Midbrain (tissue), 1 donor: ENCODE measurements at regions not wholly inside any gene's neighbourhood (a gene's known extent, or its start where the extent isn't known, plus 50 kb on each side); places are given as distances from the start of the nearest gene placed in this dataset.
A peak's percentile ranks its signal among the peaks of the same experiment; 100 is the strongest.
"Not testable (repeated sequence)": the region's sequence is repeated elsewhere in the genome, so short reads cannot be mapped to it uniquely, and the experiment has no call there.

Experiments
- DNase-seq: peaks from one replicate; lab custom pipeline; 2025; lab: John Stamatoyannopoulos, UW

DNA sequence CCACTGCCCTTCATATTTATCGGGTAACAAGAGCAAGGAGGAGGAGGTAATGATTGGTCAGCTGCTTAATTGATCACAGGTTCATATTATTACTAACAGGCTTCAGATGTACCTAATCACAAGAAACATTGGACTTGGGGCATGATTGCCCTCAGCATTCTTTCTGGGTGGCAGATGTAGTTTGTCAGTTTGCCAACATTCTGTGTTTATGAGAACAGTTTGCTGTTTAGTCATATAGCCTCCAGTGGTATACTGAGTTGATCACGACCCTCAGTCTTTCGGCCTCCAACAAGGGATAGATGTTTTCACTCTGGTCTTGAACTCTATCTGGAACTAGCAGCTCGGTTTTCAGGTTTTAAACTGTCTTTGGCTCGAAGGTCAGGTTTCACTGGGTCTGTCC is 237.7 kb upstream of the GNPDA2 start:
- DNase-seq: not testable (repeated sequence)

DNA sequence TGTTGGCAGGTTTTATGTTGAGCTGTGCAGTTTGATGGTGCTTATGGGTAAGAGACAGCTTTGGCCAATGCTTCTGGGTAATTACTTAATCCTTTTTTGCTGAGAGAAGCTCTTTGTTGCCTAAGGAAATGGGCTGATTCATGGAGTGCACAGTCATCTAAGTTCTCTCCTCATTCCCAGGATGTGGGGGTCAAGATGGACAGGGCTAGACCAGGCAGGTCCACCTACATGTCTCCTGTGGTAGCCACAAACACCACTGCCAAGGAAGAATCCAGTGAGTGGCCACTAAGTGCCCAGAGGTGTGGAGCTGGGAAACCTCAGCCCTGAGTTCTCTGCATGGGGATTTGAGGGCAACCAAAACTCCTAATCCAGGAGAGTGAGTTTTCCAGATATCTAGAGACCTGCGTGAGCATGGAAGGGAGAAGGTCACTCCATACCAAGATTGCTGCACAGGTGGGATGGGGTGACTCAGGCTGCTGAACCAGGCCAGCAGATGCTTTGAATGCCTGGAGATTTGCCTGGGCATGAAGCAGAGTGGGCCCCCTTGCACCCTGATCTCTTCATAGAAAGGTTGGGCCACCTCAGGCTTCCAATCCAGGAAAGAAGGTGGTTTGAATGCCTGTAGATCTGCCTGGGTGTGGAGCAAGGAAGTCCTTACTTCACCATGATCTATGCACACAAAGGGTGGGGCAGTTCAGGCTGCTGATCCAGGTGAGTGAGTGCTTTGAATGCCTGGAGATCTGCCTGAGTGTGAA is 234.8 kb upstream of the GNPDA2 start:
- DNase-seq: no peak

DNA sequence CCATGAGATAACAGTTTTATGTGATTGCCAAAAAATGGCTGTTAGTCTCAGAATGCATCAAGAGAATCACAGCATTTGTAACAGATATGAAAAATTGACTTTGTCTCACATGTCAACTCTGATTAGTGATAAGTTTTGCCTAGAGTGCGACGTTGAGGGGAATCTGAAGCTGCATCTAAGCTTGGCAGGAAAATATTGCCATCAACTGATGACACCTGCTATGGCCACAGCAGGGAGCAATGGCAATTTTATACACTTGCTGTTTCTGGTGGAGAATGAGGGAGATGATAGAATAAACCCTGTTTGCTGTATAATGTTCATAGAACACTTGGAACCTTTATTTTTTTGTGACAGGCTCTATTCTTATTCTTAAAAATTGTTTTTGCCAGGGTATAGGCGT is 205.4 kb upstream of the GNPDA2 start:
- DNase-seq: no peak

GRCh38 chr4:44928785-44929184 is 202.4 kb upstream of the GNPDA2 start:
- no peak for DNase-seq

DNA sequence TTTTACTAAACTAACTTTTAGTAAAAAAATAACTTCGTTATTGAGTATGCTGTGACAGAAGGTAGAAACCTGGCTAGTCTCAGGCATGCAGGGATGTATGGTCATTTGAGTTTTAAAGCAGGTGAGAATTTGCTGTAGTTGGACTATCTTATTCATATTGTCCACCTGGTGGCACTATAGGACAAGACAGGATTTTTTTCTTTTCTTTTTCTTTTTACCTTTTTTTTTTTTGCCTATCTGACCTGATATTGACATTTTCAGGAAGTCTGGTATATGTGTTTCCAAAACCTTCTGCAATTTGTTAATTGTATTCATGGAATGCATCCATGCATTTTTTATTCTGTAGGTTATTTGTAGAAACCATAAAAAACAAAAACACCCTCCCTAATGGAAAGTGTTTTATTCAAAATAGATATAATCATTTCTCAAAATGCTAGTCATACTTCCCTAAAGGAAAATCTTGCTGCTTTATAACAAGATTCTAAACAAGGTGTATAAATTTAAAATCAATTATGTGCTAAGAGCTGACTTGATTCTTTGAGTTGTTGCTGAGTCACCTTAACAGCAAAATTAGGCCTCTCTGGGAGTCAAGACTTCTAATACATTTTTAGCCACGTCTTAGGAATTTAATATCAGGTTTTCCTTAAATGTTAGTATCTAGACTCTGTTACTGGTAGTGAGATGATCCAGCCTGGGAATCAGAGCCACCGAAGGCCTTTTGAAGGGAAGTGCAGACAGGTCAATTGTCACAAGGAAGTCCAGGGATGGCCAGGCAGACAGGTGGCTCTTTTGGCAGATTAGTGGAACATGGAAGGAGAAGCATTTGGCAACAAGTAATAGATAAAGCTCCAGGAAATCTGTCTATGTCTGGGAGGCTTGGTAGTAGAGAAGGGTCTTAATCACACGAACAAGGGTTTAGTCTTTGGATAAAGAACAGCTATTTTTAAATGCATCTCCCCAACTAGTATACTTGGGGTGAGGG is 201.3 kb upstream of the GNPDA2 start:
- DNase-seq: peak; percentile 9

GRCh38 chr4:44916411-44916810 is 190.1 kb upstream of the GNPDA2 start:
- DNase-seq: peak; percentile 10

DNA sequence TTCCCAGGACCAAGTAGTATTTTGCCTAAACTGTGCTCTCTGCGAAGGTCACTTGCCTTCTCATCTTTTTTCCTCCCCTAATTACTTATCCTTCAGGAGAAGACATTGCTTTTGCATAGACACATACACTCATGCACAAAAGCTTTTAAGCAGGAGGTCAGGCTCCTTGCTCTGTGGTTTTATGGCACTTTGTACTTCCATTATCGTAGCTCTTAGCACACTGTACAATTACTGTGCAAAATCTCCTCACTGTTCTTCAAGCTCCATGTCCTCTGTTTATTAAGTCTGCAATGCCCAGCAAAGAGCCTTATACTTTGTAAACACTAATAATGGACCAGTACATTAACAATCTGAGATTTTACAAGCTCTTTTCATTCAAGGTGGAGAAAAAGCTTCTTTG is 188.4 kb upstream of the GNPDA2 start:
- no peak for DNase-seq

DNA sequence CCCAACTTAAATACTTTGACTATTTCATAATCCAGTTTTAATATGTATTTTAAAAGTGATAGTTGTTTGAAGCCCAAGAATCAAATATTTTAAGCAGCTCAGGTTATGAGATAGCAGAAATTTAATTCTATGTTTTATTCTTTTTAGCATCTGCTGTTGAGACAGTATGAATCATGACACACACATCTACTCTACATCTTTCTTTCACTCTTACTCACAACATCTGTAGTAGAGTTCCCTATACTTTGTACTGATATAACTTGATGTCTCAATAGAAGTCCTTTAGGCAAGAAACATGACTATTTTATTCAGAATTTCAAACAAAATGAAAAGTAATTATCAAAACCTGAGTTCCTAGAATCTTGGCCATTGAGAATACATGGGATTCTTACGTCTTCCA is 187.9 kb upstream of the GNPDA2 start:
- DNase-seq: no peak

DNA sequence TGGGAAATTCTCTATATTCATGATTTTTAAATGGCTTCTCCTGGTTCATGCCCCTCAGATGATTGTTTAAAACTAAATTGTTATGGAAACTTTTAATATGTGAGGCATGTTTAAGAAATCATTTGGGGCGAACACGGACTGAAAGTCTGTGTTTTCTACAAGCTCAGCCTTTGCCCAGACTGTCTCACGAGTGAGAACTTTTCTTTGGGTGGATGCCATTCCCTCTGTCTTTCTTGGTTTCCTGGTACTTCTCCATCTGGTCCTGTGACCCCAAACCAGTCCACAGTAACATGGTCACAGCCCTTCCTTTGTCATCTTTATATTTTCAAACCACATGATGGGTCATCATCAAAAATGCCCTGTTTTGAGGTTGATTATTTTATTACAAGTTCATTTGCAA is 186.6 kb upstream of the GNPDA2 start:
- DNase-seq: peak; percentile 12

DNA sequence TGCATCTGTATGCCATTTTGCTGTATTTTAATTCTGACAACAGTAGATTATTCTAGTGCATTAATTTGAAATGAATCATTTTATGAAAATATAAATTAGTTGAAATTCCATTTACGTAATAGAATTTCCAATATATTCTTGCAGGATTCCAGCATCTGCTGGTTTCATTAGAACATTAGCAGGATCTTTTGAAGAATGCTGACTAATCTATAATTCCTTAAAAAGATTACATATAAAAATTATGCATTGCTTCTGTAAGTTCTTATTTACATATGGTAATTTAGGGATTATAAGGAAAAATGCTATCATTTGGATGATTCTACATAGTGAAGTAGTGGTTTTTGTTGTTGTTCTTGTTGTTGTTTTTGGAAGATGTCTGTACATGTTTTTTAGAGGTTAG is 182.2 kb upstream of the GNPDA2 start:
- DNase-seq: no peak

GRCh38 chr4:44872246-44872645 is 145.9 kb upstream of the GNPDA2 start:
- DNase-seq: no peak

- no peak for DNase-seq
Observed at GRCh38 chr4:44871133-44871532, 144.8 kb upstream of the GNPDA2 start.

DNA sequence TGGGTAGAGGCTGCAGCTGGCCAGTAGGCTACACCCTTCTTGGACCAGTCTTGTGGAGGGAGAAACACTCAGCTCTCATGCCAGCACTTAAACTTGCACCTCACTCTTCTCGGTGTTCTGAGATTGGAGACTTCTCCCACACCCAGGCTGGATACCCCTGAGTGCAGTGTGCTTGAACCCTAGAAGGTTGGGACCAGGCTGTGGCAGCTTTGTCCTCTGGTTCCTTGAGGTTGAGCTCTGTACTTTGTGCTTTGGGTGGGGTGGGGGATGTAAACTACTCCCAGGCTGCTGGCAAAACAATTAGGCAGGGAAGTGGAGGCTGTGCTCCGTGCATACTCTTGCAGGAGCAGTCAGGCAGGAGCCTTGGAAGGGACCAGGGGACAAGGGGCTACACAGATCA is 143.6 kb upstream of the GNPDA2 start:
- no peak for DNase-seq

DNA sequence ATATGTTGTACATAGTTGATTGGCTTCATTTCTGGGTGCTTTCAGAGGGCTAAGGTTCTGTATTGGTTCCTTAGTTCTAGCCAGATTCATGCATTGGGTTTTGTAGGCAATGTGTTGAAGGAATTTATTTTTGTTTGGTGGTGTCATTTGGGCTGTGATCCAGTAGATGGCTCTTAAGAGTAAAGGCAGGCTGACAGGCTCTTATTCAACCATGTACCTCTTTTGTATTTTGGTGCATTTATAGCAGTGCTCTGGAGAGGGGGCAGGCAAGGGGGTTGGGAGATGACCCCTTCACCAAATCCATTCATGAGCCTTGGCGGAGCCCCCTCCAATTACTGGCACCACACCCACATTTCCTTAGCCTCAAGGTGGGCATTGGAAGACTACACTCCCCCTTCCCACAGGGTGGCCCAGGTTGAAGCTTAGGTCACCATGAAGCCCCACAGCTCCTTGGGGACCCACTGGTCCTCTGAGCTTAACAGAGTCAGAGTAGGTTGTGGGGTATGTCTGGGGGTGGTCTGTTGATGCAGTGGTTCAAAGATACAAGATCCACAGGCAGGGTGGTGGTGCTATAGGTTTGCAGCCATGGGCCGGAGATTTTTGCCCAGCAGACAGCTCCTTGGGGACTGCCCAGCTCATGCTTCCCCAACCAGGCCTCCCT is 143.0 kb upstream of the GNPDA2 start:
- no peak for DNase-seq

- DNase-seq: no peak
Observed at GRCh38 chr4:44861756-44862155, 135.4 kb upstream of the GNPDA2 start.

- no peak for DNase-seq
Observed at GRCh38 chr4:44859477-44859876, 133.1 kb upstream of the GNPDA2 start.

- no peak for DNase-seq
Observed at GRCh38 chr4:44848466-44848865, 122.1 kb upstream of the GNPDA2 start.

GRCh38 chr4:44845993-44846392 is 119.6 kb upstream of the GNPDA2 start:
- DNase-seq: no peak

DNA sequence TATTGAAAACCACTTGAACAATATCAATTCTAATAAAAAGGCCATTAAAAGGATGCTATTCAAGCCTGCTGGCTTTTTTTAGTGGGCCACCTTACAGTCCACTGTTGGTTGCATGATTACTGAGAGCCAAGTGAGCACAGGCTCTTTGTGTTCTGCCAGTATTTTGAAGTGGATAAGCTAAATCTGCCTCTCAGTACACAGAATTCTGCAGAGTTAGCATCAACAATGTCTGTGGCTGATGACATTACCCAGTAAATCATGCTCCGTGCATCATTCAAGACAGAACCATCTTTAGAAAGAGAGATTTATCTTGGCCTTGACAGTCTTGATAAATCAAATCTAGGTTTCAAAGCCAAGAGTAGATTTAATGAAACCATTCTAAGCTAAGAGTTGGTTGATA is 119.0 kb upstream of the GNPDA2 start:
- DNase-seq: no peak

- no peak for DNase-seq
Observed at GRCh38 chr4:44842531-44842930, 116.2 kb upstream of the GNPDA2 start.

DNA sequence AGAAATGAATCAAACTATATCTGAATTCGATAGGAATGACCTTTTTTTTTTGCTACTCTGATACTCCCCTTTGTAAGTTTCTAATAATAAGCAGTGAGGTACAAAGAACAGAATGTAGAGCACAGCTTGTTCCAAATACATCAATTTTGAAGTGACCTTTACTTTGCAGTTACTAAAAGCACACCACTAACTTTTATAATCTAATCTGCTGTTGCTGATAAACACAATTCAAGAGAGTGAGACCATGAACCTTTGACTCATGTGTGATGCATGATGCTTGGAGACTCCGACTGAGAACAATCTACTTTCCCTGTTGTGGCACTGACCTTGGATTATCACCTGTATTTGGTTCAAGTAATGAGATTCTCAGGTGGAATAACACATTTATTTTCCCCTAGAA is 91.6 kb upstream of the GNPDA2 start:
- no peak for DNase-seq

DNA sequence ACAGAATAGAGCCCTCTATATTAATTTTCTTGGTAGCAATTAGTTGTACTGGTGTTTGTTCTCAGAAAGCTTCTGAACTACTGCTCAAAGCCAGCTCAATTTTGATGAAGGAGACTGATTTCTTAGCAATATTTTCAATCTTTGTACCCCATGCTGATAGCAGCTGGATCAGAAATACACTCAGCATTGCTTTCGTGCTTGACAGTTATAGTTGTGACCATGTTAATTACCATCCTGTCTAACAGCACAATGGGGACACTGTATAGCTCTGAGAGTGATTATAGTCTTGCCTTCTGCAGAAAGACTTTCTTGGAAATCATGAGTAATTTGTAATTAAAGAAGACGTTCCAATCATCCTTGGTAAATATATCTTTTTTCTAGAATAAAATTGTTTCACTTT is 79.7 kb upstream of the GNPDA2 start:
- no peak for DNase-seq

DNA sequence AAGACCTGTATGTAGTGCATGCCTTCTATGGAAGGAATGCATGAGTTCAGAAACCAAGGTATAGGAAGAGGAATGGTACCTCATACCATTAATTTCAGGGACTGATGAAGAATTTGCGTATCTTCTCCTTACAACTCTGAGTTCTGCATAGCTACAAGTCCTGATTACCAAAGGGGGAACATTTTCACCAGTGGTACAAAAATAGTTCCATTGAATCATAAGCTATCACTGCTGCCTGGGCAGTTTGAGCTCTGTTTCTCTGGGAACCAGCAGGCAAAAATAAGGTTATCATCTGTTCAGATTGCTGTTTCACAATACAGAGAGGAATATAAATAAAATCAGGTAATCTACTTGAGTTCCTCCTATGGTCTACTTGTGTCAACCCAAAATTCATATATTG is 77.9 kb upstream of the GNPDA2 start:
- no peak for DNase-seq
